H7 (cell line): ENCODE measurements at regions not wholly inside any gene's neighbourhood (a gene's known extent, or its start where the extent isn't known, plus 50 kb on each side); places are given as distances from the start of the nearest gene placed in this dataset.

ENCODE experiments used
- DNase-seq: peaks from one replicate; pipeline ENCODE4 v3.0.0; 2012
- H3K27me3 ChIP-seq: 2 replicates; pipeline ENCODE4 v1.6.0; 2011; ENCODE audit warnings: mild to moderate bottlenecking, low read length; ENCODE audit not compliant: control insufficient read depth, insufficient read depth
- H3K36me3 ChIP-seq: replicated peaks from 2 replicates; pipeline ENCODE4 v1.5.1; 2011; ENCODE audit warnings: low read length; ENCODE audit not compliant: control insufficient read depth, insufficient read depth
- H3K4me3 ChIP-seq: 2 replicates; pipeline ENCODE4 v1.5.1; 2011; ENCODE audit warnings: low read depth, mild to moderate bottlenecking, control low read depth, low read length, moderate library complexity; ENCODE audit not compliant: insufficient read depth

- DNase-seq: no peak
- Histone ChIP-seq H3K27me3 (no peaks in the 10 kb centered on the region; the same call in 1 of the 2 replicates), H3K36me3 (no peaks in the 10 kb centered on the region), H3K4me3 (no peak overlapping the region)
These were observed 68.4 kb upstream of the ELAC2 start for GRCh38 chr17:13086142-13086769.

- no peak for DNase-seq
- no peak overlapping the region for H3K4me3 ChIP-seq
- H3K36me3 ChIP-seq: no peaks in the 10 kb centered on the region
- no peaks in the 10 kb centered on the region; the same call in 1 of the 2 replicates for H3K27me3 ChIP-seq
These were observed 67.8 kb upstream of the ELAC2 start for GRCh38 chr17:13085578-13085977.

- Histone ChIP-seq H3K4me3 (no peak overlapping the region), H3K27me3 (no peaks in the 10 kb centered on the region; the same call in 1 of the 2 replicates), H3K36me3 (no peaks in the 10 kb centered on the region)
- no peak for DNase-seq
These were observed 66.6 kb upstream of the ELAC2 start for GRCh38 chr17:13084420-13084819.

GRCh38 chr17:13078591-13079385 is 61.0 kb upstream of the ELAC2 start:
- no peak for DNase-seq
- Histone ChIP-seq H3K36me3 (no peaks in the 10 kb centered on the region), H3K4me3 (no peak overlapping the region), H3K27me3 (no peaks in the 10 kb centered on the region)

- DNase-seq: no peak
These were observed 59.1 kb upstream of the ELAC2 start for GRCh38 chr17:13076905-13077304.

DNA sequence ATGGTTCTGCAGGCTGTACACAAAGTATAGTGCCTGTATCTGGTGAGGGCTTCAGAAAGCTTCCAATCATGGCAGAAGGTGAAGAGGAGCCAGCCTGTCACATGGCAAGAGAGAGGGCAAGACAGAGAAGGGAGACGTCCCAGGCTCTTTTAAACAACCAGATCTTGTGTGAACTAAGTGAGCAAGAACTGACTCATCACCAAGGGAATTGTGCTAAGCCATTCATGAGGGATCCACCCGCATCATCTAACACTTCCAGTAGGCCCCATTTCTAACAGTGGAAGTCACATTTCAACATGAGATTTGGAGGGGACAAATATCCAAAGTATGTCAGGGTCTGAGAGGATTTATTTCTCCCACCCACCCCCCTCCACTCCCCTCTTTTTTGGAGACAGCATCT is 56.2 kb upstream of the ELAC2 start:
- no peak for DNase-seq
- Histone ChIP-seq H3K4me3 (no peak overlapping the region), H3K27me3 (no peaks in the 10 kb centered on the region), H3K36me3 (no peaks in the 10 kb centered on the region)

More at GRCh38 chr17:13076905-13077304, 59.1 kb upstream of the ELAC2 start:
- Histone ChIP-seq H3K4me3 (no peak overlapping the region), H3K27me3 (no peaks in the 10 kb centered on the region), H3K36me3 (no peaks in the 10 kb centered on the region)

DNA sequence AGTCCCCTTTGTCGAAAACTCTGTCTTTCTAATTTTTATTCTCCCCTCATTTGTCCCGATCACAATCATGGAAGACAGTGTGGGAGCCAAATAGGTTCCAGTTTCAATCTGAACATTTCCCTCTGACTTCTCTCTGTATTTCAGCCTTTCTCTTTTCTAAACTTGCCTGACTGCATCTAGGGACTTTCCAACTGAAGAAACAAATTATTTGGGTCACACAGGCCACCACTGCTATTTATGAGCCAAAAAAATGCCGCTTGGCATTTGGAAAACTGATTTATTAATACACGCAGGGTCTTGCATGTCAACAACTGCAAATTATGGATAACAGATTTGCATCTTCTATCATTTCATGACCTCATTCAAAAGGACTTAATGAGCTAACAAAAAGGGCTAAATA is 55.2 kb upstream of the ELAC2 start:
- H3K36me3 ChIP-seq: no peaks in the 10 kb centered on the region
- DNase-seq: no peak
- H3K27me3 ChIP-seq: no peaks in the 10 kb centered on the region
- no peak overlapping the region for H3K4me3 ChIP-seq

- H3K27me3 ChIP-seq: no peaks in the 10 kb centered on the region
- H3K4me3 ChIP-seq: no peak overlapping the region
- H3K36me3 ChIP-seq: no peaks in the 10 kb centered on the region
- DNase-seq: no peak
These were observed 52.9 kb upstream of the ELAC2 start for GRCh38 chr17:13070732-13071131.

DNA sequence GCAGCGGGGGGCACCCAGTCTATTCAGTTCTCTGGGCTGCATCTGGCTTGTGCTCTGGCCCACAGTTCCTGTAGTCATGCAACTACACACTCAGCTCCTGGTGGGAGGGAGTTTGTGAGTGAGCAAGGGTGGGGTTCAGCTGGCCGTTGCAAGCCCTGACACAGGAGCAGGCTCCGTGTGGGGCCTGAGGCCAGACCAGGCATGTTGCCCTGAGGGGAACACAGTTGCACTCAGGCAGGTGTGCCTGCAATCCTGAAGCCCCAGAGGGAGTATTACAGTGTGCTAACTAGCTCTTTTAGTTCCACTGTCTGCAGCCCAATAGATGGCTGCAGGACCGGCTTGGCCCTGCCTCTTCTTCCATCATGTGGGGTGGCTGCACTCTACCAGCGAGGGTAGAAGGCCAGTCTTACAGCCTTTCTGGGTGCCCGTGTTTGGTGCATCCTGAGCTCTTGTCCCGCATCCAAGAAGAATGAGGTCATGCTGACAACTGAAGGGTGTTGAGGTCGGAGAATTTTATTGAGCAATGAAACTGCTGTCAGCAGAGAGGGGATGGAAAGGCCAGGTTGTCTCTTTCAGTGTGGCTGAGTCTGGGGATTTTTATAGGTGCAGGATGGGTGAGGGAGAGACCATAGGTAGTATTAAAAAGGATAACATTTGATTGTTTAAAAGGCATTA is 49.9 kb upstream of the ELAC2 start:
- H3K27me3 ChIP-seq: no peaks in the 10 kb centered on the region
- H3K4me3 ChIP-seq: no peak overlapping the region
- no peaks in the 10 kb centered on the region for H3K36me3 ChIP-seq
- DNase-seq: no peak
